GM18861 (cell line): ENCODE measurements at regions not wholly inside any gene's neighbourhood (a gene's known extent, or its start where the extent isn't known, plus 50 kb on each side); places are given as distances from the start of the nearest gene placed in this dataset.
A peak's percentile ranks its signal among the peaks of the same experiment; 100 is the strongest.

Source experiments
- ATAC-seq: cut with Tn5 transposase; IDR thresholded peaks from one replicate; pipeline ENCODE4 v1.9.1; 2021; ENCODE audit not compliant: unreplicated experiment

DNA sequence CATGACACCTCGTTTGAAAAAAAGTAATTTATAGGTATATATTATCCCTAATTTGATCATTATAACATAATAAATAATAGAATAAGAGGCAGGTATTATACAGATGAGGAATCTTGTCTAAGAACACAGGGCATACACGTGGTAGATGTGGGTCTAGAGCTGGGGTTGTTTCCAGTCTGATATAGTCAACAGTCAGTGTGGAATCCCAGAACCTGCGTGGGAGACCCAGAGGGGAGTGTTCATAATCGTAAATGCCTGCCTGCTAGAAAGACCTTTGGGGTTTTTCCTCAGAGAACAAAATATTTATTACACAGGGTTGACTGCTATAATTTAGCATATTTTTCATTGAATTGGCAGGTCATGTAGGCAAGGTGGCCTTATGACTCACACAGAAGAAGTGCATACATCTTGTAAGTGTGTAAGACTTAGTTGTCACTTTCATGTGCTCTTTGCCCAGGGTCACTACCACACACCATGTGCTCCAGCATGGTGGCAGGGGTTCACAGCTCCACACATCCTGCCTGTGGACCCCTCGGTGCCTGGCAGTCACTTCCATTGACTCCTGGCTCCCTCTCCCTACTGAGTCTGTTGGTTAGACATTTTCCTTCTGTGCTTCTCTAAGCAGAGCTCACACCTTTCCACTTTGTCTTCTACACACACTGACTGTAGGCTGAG lies 94.9 kb upstream of the IKZF1 start:
- no peak for ATAC-seq

DNA sequence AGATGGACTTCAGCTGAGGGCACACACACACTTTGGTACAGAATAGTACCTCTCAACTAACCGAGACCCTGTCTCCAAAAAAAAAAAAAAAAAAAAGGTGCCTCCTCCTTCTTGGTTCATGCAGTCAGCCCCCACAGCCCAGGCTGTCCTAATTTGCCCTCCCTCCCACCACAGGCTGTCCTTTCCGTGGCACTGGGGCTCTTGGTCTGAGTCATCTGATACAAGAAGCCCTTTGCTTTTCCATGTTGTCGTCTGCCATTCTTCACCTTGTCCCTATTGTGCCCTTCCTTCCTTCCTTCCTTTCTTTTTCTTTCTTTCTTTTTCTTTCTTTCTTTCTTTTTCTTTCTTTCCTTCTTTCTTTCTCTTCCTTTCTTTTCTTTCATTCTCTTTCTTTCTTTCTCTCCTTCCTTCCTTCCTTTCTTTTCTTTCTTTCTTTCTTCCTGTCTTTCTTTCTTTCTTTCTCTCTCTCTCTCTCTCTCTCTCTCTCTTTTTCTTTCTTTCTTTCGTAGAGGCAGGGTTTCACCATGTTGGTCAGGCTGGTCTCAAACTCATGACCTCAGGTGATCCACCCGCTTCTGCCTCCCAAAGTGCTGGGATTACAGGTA lies 96.0 kb upstream of the IKZF1 start:
- no peak for ATAC-seq

DNA sequence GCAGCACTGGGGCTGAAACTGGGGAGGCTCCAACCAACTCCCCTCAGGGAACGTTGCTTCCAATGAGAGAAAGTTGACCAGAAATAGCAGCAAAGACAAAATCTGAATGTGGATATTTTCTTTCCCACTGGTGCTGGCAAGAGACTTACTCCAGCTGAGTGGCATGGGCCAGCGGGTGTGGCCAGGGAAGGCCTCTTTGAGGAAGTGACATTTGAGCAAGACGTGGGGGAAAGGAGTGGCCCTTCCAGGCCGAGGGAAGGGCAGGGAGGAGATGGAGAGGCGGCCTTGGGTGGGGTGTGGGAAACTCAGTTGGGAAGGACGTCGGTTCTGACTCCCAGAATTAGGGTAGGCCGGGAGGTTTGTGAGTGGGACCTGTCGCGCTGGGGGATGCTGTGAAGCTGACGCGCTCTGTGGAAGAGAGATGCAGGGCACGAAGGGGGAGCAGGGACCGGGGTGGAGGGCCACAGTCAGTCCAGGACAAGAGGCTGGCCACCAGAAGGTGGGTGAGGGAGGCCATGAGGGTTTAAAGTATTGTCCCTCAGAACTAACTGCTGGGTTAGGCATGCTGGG lies 96.7 kb upstream of the IKZF1 start:
- ATAC-seq, result no peak

DNA sequence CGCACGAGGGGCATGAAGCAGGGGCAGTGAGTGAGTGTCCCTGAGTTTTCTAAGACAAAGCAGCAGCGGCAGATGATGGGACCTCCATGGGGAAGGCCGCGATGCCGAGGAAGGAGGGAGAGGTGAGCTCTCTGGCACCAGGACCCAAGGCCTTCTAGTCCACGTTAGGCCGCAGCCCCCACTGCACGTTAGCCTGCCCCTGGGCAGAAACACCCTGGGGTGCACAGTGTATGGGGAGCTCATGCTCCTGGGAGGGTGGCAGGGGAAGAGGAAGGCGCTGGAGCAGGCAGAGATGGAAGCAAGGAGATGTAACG lies 97.3 kb upstream of the IKZF1 start:
- no peak for ATAC-seq

DNA sequence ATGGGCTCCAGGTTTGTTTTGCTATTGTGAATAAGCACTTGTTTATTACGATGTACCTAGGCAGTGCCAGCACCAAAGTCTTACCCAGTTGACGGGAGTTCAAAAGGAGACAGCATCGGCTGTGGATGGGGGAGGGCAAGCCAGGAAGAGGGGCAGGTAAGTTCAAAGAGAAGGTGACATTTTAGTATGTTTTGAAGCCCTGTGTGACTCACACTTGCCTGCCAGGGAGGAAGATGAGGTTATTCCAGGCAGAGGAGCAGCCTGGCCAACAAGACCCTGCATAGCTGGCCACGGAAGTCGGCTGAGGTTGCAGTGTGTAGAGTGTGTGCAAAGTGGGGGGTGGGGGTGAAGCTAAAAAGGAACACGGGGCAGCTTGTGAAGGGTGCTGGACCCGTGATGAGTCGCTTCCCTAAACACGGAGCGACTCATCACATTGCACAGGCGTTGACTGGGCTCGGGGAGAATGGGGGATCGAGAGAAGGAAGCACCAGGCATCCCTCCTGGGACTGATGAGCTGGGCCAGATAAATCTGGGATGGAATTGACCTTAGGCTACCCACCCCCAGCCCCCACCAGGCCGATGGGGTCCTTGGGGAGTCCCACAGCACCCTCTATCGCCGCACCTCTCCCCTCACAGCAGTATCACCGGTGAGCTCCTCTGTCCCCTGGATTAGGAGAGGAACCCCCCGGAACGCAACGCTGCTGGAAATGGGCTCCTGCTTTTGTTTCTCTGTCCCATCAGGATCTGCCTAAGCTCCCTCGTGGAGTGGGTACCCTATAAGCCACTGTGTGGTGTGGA lies 97.9 kb upstream of the IKZF1 start:
- ATAC-seq, result no peak

DNA sequence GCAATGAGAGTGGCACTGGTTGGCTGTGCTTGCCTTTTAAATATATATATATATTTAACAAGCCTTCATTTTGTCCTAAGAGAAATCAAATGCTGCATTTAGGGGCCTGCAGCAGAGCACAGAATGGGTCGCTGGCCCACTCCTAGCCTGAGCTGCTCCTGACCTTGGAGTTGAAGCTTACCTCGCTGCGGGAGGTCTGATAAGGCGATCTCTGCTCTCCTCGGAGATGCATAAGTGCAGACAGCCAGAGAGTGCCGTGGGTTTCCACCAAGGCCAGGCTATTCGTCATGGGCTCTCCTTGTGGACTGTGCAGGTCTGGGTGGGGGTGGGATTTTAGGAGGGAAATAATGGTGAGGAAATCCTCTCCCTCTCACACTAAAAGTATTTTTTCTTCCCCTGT lies 99.5 kb upstream of the IKZF1 start:
- ATAC-seq, result no peak

DNA sequence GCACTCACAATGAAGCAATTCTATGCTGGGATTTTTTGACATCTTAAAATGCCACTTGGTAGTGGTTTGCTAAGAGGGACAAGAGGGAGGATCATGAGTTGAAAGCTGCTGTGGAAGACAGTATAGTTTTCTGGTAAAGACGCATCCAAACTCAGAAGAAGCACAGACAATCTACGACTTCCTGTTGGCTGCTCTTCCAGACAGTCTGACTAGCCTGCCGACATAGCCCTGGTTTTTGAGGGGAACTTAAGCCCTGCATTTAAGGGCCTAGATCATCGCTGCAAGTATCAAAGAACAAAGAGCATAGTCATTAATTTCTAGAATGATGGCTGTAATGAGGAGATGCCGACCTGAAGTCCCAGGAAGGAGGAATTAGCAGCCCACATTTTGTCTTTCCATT lies 99.9 kb upstream of the IKZF1 start:
- ATAC-seq, result no peak

DNA sequence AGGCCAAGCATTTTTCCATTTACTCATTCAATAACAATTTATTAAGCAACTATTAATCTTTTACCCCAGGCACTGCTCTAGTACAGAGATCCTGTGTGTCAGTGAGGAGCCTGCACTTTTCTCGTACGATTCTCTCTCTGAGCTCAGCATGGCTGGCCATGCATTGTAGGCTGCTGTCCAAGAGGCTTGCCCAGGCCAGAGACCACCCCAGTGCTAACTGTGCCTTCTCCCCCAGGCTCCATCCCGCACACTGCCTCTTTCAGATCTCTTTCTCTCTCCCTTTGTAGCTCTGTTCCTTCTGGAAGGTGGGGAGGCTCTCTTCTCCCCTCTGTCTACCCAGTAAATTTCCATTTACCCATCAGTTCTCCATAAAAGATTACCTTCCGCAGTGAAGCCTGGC lies 101.0 kb upstream of the IKZF1 start:
- no peak for ATAC-seq

DNA sequence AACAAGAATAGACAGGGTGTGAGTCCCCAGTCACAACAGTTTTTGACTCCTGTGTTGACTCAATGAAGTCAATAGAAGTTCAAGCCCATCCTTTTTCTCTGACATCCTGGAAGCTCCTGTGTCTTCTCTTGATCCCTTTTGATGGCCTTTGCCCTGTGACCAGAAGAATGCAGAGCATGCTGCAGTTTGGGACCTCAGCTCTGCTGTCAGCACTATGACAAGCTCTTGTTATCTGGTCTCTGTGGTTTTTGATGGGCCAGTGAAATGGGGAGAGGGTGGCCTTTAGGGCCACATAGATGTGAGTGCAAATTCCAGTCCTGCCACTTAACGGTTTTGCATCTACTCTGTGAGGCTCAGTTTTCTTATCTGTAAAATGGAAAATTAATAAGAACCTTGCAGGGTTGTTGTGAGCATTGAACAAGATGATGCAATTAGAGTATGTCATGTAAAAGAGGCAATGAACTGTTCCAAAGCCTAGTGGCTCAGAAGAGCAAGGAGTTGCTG lies 102.4 kb upstream of the IKZF1 start:
- no peak for ATAC-seq

DNA sequence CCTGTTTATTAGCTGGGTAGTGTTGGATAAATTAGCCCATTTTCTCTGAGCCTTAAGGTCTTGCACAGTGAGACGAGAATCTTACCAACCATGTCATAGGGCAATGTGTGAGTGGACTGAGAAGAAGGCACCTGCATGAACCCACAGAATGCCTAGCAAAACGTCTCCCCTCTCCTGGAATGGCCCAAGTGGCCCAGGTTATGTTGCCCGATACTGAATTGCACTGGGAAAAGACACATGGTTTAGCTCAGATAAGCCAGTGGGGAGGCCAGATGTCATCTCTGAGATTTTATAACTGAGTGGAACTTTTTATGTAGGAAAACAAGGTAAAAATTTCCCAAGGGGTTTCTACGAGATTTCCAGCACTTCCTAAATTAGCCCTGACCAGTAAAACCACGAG lies 104.7 kb upstream of the IKZF1 start:
- ATAC-seq, result no peak

DNA sequence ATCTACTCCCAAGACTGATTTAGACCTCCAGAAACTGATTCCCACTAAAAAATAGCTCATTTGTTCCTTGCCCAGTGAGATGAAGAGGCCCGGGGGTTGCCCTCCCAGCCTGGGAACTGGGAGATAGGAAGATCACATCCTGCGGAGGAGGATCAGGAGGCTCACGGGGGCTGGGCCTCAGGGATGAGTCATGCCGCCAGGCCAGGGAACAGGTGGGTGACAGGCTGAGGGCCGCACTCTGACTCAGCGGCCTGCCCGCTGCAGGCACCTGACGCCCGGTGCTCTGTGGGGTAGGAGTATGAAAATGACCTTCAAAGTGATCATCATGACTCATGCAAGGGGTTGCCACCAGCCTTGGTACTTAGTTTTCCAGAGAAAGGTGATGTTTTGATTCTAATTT lies 104.5 kb upstream of the ZPBP start:
- ATAC-seq, result peak; percentile 95

DNA sequence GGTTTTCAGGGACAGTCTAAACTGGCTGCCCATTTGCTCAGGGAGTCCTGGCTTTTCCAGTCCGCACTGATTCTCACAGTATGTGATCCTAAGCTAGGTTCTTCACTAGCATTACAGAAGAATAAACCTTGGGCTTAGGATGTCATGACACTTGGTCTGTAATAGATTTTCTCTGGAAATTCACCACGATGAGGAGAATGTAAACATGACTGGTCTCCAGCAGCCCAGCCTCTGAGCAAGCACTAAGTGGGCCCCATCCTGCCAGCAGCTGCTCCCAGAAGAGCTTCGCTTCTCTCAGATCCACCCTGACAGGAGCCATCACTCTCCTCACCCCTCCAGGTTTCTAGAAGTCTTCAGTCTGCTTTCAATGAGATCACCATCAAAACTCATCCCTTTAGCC lies 103.7 kb upstream of the ZPBP start:
- no peak for ATAC-seq

DNA sequence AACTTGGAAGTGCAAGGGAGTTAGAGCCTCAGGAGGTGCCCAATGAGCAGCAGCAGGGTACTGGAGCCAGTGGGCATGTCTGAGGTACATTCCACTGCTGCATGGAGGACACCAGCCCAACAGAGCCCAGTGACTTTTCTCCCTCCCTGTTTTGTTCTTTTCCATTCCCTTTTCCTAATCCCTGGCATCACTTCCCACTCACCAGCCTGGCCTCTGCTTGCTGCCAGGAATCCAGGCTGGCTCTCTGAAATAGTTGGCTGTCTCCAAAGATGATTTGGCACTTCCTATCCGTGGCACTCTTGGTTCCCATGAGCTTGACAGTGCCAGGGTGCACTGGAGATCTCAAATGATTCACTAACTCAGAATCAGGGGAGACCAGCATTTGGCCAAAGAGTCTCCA lies 97.7 kb upstream of the ZPBP start:
- ATAC-seq, result no peak

DNA sequence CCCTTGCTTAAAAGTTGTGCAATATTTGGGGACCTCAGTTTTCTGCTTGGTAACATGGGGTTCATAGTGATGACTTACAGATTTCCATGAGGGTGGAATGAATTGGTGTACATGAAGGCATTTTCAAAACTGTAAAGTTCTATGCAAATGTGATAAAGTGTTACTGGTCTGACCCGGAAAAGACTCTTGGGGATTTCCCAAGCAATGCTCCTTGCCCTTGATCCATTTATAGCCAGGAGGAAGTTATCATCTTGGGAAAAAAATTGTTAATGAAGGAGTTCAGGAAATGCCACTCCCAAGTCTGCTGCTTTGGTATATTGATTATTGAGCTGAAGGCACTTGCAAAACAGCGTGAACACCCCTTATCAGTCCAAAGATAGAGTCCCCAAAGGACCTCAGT lies 96.3 kb upstream of the ZPBP start:
- no peak for ATAC-seq

DNA sequence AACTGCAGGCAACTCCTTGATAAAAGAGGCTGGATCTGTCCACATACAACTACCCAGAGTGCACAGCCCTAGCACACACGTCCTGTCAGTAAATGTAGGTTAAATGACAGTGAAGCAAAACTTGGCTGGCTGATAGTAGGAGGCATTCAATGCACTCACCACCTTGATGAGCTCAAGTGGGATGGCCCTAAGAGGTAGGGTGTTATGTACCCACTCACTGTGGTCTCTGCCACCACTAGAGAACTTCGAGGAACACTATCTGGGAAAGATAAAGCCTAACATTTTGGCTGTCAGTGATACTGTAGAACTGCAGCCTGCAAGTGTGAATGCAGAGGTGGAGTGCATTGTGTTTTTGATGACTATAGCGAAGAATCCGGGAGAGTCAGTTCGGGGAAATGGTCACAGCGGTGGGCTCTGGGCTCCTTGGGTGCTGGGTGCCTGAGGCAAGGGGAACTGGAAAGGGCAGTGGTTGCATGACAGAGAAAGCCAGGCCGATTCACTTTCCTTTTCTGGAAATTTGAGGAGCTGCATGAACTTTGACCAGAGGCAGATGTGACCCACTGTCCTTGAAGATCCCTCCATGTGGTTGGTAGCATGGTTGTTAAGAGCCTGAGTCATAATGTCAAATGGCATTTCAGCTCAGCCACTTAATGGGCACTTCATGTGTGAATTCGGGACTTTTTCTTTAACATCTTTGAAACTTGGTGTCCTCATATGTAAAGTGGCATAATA lies 93.1 kb upstream of the ZPBP start:
- ATAC-seq, result no peak

DNA sequence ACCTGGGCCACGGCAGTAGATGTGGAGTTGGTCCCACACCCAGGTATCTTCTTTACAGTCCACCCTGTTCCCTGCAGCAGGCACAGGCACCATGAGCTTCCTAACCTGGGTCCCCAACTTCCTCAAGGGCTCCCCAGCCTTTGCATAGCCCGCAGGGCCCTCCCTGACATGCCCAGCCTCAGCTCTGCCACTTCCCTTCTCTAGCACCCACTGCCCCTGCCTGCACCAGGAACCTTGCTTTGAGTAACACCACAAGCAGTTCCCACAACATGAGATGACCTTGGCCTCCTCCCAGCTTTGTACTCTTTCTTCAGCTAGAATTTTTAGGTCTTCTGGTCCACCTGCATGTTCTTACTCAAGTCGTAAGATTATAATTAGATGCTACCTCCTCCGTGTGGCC lies 92.2 kb upstream of the ZPBP start:
- no peak for ATAC-seq

DNA sequence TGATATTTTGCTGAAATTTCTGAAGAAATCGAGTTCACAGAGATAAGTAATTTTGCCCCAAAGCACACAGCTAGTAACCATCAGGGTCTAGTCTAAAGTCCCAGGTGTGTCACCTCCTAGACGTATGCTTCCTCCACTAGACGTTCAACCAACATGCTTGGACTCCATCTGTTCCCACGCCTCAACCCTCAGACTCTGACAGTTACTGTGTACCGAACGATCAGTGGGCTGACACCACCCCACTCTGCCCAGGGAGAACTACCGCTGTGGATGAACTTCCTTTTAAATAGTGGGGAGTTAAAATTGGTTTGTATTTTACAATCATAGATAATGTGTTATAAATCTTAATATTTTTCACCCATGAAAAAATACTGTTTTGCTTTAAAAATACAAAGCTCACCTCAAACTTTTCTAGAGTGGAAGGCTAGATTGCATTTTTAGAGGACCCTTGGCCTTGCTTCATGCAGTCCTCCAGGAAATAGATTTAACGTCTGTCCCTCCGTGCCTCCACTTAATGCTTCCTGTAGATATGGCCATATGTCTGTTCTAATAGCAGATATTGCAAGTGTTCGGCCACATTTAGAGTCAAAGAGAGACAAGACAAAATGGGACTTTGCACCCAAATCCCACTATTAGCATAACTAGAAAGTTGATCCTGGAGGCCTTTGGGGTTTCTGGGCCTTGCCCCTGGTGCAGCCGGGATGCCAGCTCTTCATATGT lies 91.4 kb upstream of the ZPBP start:
- no peak for ATAC-seq

DNA sequence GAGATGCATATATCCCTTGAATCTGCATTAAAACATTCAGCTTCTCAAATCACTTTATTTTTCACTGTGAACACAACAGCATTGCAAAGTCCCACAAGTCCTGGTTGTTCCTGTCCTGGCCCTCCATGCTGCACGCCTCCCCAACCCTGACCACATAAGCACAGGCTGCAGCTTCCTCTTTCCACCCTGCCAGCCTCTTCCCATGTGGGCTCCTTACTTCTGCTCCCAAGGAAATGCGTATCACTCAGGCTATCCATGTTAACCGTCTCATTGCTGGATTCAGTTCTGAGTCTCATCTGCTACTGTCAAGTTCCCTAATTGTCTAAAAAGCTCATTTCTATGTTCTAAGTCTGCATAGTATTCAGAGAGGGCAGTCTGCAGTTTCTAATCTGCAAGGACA lies 89.7 kb upstream of the ZPBP start:
- no peak for ATAC-seq

DNA sequence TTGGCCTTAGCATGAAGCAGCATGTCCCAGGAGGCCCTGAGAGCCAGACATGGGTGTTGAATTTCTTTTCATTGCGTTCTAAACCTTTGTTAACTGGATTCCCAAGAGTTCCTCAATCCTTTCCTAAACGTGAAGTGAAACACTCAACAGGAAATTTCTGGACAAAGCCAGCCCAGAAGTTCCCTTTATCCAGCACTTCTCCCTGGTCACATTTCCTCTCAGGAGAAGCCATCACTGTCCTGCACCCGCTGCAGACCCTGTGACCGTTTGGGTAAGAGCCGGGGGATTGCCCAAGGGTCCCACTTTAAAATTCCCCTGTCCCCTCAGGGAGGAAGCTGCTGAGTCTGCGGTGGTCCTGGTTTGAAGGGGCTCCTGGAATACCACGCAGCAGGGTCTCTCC lies 88.0 kb upstream of the ZPBP start:
- ATAC-seq, result no peak

DNA sequence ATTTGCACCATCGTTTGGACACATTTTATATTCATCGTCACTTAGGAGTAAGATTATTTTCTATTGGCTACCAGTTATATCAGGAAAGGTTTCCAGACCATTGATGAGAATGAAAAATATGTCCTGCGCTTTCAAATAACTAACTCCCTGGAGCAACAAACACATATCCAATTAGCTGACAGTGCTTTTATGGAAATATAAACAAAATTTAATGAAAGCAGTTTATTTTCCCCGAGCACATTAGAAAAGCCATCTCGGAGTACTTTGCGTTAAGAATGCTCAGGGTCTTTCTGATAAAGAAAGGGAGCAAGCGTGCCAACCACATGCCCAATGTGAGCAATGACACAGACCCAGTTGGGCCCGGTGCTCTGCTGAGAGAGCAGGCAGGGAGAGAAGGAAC lies 85.1 kb upstream of the ZPBP start:
- ATAC-seq, result no peak

DNA sequence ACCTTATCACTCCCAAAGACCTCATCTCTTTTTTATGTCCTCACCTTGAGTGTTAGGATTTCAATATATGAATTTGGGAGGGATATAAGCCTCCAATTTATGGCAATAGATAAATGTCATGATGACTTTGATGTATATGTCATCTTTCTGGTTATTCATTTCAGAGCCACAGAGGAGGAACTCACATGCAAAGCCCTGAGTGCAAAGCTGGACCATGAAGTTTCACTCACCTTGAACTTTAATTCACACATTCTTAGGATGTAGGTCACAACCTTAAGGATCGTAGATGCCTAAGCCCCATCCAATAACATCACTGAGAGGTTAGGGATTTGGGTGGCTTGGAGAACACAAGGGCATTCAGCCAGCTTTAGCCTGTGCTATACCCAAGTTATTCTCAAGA lies 81.9 kb upstream of the ZPBP start:
- no peak for ATAC-seq
